Activated CD8-positive, alpha-beta T cell treated with anti-CD3 and anti-CD28 coated beads, Interleukin-2, amount 10 ng/mL, durations not matched to agents 7 days and 5 days (primary cell): ENCODE measurements at regions not wholly inside any gene's neighbourhood (a gene's known extent, or its start where the extent isn't known, plus 50 kb on each side); places are given as distances from the start of the nearest gene placed in this dataset.

ENCODE experiments used
- ATAC-seq: fragments of 150-1000 bp; cut with Tn5 transposase; one replicate; pipeline ENCODE4 v1.10.0; 2021; ENCODE audit warnings: moderate library complexity
- CTCF ChIA-PET: fragments of 350-600 bp; sonication (Branson Sonifier 250); formaldehyde crosslinking; loops from one replicate; lab custom pipeline; 2021; ENCODE audit warnings: antibody characterized with exemption; lab: Charles Lee
- POLR2A ChIA-PET: fragments of 350-600 bp; sonication (Branson Sonifier 250); formaldehyde crosslinking; loops from one replicate; lab custom pipeline; 2021; ENCODE audit warnings: antibody characterized with exemption; lab: Charles Lee
- DNase-seq: peaks from one replicate; pipeline ENCODE4 v3.0.0-alpha.2; 2020
- H3K27ac Mint-ChIP-seq: one replicate; pipeline ENCODE4 v1.8.0; 2021; ENCODE audit warnings: mild to moderate bottlenecking, mixed read lengths
- H3K27me3 Mint-ChIP-seq: one replicate; pipeline ENCODE4 v1.8.0; 2021; ENCODE audit warnings: low read depth, mixed read lengths
- H3K36me3 Mint-ChIP-seq: one replicate; pipeline ENCODE4 v1.8.0; 2021; ENCODE audit warnings: low read depth, mixed read lengths
- H3K4me1 Mint-ChIP-seq: one replicate; pipeline ENCODE4 v1.8.0; 2021; ENCODE audit warnings: low read depth, mixed read lengths
- H3K4me3 Mint-ChIP-seq: one replicate; pipeline ENCODE4 v1.8.0; 2021; ENCODE audit warnings: mild to moderate bottlenecking, mixed read lengths
- H3K9me3 Mint-ChIP-seq: one replicate; pipeline ENCODE4 v1.8.0; 2022; ENCODE audit warnings: mixed read lengths; ENCODE audit not compliant: insufficient read depth

DNA sequence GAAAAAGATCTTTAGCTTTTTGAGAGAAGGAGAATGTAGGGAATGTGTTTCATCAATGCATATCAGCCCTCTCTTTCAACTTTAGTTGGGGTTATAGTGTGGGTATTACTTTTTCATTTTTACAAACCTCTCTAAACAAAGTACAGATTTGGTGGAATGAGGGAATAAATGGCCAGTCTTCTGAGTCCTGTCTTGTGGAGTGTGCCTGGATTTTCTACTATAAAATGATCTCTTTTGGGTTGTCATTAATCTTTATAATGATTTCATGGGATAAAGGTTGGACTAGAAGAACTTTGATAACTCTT, 209.3 kb downstream of the RNF144B start:
- ATAC-seq, result no peak
- Mint-ChIP-seq H3K4me3 (no peak overlapping the region), H3K27me3 (peaks cover 1% of the 10 kb centered on the region), H3K36me3 (no peaks in the 10 kb centered on the region), H3K9me3 (no peaks in the 10 kb centered on the region), H3K4me1 (no peaks in the 10 kb centered on the region), H3K27ac (no peak overlapping the region)
- CTCF ChIA-PET, result interaction anchor here (1.1 to 1.9 kb wide), 3 partner anchors 10 to 77 kb away, joined by 3 to 10 read pairs (median 4); no protein-coding TSS in a partner anchor
- no peak for DNase-seq
- POLR2A ChIA-PET, result no interaction called here

DNA sequence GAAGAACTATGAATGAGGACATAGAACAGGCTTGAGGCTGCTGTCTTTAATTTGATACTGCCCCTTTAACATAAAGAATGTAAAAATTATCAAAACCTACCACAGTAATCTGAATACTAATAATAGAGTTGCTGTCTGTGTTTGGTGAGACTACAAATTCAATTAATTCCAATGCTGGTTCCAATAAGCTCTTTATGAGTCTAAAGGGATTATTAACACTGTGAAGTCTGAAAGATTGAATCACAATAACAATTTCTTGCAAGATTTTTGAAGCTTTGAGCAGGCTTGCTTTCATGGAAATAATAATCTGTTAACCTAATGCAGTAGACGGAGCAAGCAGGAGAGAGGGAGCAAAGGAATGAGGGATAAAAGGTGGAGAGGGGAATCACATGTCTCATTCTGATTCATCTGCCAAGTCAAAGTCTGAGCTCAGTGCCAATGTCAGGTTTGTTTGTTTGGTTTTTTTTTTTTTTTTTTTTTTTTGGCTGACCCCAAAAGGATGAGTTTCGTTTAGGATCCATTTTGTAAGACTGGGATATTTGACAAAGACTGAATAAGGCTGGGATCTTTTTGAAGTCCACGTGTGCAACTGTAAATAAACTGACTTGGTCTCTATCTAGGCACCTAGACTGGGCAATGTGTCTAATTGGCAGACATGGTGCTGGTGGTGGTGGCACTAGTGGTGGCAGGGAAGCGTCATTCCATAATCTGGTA, 211.6 kb downstream of the RNF144B start:
- Mint-ChIP-seq H3K36me3 (no peaks in the 10 kb centered on the region), H3K27me3 (peaks cover 1% of the 10 kb centered on the region), H3K4me1 (no peaks in the 10 kb centered on the region), H3K9me3 (no peaks in the 10 kb centered on the region), H3K4me3 (no peak overlapping the region), H3K27ac (no peak overlapping the region)
- no peak for ATAC-seq
- POLR2A ChIA-PET, result no interaction called here
- CTCF ChIA-PET, result no interaction called here
- no peak for DNase-seq

DNA sequence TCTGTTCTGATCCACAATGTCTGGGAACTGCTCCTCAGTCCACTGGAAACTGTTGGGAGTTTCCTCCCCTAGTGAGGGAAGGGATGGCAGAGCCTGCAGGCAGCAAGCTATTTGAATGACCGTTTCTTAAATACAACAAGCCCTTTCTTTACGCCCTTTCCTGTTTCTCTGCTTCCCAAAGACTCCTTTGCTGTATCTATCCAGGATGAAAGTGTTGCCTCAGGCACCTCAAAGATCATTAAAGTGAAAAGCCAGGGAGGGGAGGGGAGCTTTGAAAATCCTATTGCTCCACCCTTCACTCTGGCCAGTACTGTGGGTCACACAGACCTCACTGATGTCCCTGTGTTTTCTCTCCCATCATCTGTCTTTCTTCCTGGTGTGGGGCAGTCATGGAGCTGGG, 213.1 kb downstream of the RNF144B start:
- H3K4me3 Mint-ChIP-seq, result no peak overlapping the region
- no peak overlapping the region for H3K27ac Mint-ChIP-seq
- CTCF ChIA-PET, result no interaction called here
- no peaks in the 10 kb centered on the region for H3K4me1 Mint-ChIP-seq
- POLR2A ChIA-PET, result no interaction called here
- peaks cover 1% of the 10 kb centered on the region for H3K27me3 Mint-ChIP-seq
- H3K36me3 Mint-ChIP-seq, result no peaks in the 10 kb centered on the region
- DNase-seq (no peak), ATAC-seq (no peak)
- no peaks in the 10 kb centered on the region for H3K9me3 Mint-ChIP-seq

DNA sequence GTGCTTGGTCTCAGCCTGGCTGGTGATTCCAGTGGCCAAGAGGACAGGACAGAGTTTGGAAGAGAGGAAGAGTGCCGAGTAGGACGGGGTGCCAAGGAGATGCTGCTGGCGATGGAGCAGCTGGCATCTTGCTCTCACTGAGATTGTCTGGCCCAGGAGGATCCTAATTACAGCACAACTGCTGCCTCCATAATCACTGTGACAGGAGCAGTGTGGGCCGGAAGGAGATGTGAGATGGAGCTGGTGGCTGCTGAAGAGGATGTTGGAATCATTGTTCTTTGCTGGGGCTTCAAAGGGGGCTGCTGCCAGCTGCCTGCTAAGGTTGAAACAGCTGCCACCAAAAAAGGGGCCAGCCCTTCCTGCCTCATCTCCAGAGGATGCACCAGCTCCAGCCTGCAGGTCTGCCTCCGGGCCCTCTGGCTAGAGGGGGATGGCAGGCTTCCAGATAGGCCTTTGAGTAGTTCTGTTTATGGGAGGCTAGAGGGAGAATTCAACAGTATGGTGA, 214.4 kb downstream of the RNF144B start:
- ChIA-PET CTCF (no interaction called here), POLR2A (no interaction called here)
- H3K36me3 Mint-ChIP-seq, result no peaks in the 10 kb centered on the region
- ATAC-seq, result no peak
- DNase-seq, result no peak
- no peak overlapping the region for H3K27ac Mint-ChIP-seq
- H3K4me3 Mint-ChIP-seq, result no peak overlapping the region
- H3K4me1 Mint-ChIP-seq, result no peaks in the 10 kb centered on the region
- no peaks in the 10 kb centered on the region for H3K27me3 Mint-ChIP-seq
- H3K9me3 Mint-ChIP-seq, result no peaks in the 10 kb centered on the region

DNA sequence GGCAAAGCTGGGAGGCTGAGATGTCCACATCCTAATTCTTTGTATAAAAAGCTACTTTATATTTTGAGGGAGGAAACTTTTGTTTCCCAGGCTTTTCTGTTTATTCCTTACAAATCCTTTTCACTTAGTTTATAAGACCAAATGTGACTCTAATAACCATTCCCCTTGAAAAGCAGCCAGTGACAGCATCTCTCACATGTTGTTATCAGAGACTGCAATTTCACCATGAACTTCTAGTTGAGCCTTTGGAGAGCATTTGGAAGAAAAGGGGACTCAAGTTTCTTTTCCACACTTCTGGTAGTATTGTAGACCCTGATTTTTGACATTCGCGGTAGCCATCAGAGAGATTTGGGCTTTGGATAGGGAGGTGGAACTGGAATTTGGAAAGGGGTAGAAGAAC, 215.8 kb downstream of the RNF144B start:
- Mint-ChIP-seq H3K27me3 (no peaks in the 10 kb centered on the region), H3K9me3 (no peaks in the 10 kb centered on the region), H3K27ac (no peak overlapping the region), H3K36me3 (no peaks in the 10 kb centered on the region), H3K4me3 (no peak overlapping the region), H3K4me1 (no peaks in the 10 kb centered on the region)
- no peak for DNase-seq
- ATAC-seq, result no peak
- CTCF ChIA-PET, result no interaction called here
- POLR2A ChIA-PET, result no interaction called here

DNA sequence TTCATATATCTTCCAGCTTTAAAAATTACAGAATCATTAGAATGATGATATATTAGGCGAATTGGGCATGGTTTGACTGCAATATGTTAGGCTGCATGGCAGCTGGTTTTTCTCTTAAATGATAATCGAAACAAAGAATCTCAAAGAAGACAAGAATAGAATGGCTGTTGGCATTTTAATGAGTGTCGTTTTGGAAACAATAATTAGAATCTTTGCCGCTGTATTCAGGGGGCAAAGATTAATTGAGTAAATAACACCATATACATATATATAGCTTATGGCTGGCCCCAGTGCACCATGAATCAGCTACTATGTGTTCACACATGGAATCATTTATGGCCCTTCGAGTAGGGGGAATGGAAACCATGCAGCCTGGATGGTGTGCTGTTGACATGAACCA, 216.2 kb downstream of the RNF144B start:
- ChIA-PET CTCF (no interaction called here), POLR2A (no interaction called here)
- ATAC-seq (no peak), DNase-seq (no peak)
- Mint-ChIP-seq H3K9me3 (no peaks in the 10 kb centered on the region), H3K27ac (no peak overlapping the region), H3K4me3 (no peak overlapping the region), H3K36me3 (no peaks in the 10 kb centered on the region), H3K27me3 (no peaks in the 10 kb centered on the region), H3K4me1 (no peaks in the 10 kb centered on the region)

DNA sequence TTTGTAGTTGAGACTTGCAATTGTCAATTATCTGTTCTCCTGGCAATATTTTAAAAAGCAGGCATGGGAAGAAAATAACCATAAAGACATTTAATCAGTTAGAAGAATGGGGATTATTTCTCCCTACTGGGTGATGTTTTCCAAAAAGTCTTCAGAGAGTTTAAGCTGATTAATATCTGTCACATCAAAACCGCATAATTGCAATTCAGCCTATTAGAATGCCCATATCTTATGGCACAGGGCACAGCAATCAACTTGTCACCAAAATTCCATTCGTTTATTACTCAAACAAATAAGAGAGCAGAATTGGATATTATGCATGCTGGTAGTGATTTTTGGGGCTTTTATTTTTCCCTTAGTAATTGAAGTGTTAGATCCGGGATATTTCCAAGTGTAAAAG, 218.7 kb downstream of the RNF144B start:
- Mint-ChIP-seq H3K4me1 (no peaks in the 10 kb centered on the region), H3K27me3 (no peaks in the 10 kb centered on the region)

DNA sequence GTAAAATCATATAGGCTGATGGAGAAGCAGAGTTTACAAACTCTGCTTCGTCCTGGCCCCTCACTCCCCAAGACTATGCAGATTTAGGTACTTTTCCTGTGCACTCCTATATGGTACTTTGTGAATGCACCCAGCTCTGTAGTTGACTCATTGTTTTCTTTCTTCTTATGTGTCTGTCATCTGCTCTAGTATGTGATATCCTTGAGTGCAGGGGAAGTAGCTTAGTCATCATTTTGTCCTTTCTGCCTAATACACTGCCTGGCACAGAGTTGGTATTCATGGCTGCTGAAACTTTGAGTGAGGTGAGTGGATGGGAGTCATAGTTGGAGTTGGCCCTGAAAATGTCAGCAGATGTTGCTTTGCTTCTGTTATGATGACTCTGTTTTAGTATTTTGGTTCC, 222.6 kb downstream of the RNF144B start:
- no peaks in the 10 kb centered on the region for H3K4me1 Mint-ChIP-seq
- H3K9me3 Mint-ChIP-seq, result no peaks in the 10 kb centered on the region
- no peak for DNase-seq
- no peak overlapping the region for H3K4me3 Mint-ChIP-seq
- no peak for ATAC-seq
- ChIA-PET POLR2A (no interaction called here), CTCF (no interaction called here)
- no peaks in the 10 kb centered on the region for H3K27me3 Mint-ChIP-seq
- H3K36me3 Mint-ChIP-seq, result no peaks in the 10 kb centered on the region
- no peak overlapping the region for H3K27ac Mint-ChIP-seq

More for the DNA sequence above, 218.7 kb downstream of the RNF144B start:
- no peak overlapping the region for H3K27ac Mint-ChIP-seq
- CTCF ChIA-PET, result interaction anchor here (2.0 kb wide), 1 partner anchor 10 kb away, joined by 10 read pairs; no protein-coding TSS in a partner anchor
- ATAC-seq (no peak), DNase-seq (no peak)
- H3K4me3 Mint-ChIP-seq, result no peak overlapping the region
- H3K9me3 Mint-ChIP-seq, result no peaks in the 10 kb centered on the region
- no peaks in the 10 kb centered on the region for H3K36me3 Mint-ChIP-seq
- POLR2A ChIA-PET, result no interaction called here

DNA sequence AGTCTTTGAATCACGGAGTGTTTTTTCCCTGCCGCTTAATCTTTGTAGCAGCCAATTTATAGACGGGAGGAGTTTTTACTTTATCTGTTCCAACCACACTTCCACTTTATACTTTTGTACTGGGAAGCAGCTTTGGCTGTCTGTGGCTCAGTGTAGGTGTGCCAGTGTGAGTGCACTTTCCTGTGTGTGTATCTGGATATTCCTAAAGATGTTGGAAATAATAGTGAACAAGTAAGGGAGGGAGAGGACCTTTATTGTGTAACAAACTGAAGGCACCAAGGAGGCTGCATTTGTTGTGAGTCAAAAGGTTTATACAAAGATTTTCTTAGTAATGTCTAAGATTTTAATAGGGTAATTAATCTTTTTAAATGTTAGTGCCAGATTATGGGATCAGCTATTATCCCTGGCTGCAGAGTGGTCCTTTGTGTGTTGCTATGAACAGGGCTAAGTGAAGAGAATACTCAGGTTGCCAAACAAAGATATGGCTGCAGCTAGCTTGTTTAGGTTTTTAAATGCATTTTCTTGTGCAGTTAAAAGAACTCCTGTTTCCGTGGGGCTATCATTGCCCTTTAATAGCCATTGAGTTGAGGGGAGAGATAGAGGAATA, 226.3 kb downstream of the RNF144B start:
- no peaks in the 10 kb centered on the region for H3K27me3 Mint-ChIP-seq
- H3K4me1 Mint-ChIP-seq, result no peaks in the 10 kb centered on the region
- ATAC-seq, result no peak
- no peak overlapping the region for H3K4me3 Mint-ChIP-seq
- ChIA-PET CTCF (no interaction called here), POLR2A (interaction anchor here (0.6 kb wide), 1 partner anchor 1046 kb away, joined by 3 read pairs; no protein-coding TSS in a partner anchor)
- H3K36me3 Mint-ChIP-seq, result no peaks in the 10 kb centered on the region
- no peak for DNase-seq
- no peaks in the 10 kb centered on the region for H3K9me3 Mint-ChIP-seq
- no peak overlapping the region for H3K27ac Mint-ChIP-seq

DNA sequence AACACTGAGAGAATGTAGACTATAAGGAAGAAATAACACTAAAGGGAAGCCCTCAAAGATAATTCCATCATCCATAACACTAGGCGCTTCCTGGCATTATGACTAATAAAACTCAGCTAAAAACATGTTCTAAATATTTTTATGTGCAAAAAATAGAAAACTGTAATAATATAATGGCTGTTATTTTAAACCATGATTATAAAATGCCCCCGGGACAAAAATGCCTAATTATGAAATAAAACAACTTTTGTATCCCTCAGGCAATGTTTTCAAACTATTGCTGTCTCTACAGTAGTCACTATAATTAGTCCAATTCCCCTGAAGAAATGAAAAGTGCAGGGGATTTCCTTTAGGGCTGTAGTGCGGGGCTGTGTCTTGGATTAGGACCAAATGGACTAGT, 242.4 kb downstream of the RNF144B start:
- Mint-ChIP-seq H3K9me3 (no peaks in the 10 kb centered on the region), H3K27ac (no peak overlapping the region), H3K27me3 (no peaks in the 10 kb centered on the region), H3K36me3 (no peaks in the 10 kb centered on the region), H3K4me1 (no peaks in the 10 kb centered on the region), H3K4me3 (no peak overlapping the region)
- ChIA-PET POLR2A (no interaction called here), CTCF (no interaction called here)
- ATAC-seq (no peak), DNase-seq (no peak)

DNA sequence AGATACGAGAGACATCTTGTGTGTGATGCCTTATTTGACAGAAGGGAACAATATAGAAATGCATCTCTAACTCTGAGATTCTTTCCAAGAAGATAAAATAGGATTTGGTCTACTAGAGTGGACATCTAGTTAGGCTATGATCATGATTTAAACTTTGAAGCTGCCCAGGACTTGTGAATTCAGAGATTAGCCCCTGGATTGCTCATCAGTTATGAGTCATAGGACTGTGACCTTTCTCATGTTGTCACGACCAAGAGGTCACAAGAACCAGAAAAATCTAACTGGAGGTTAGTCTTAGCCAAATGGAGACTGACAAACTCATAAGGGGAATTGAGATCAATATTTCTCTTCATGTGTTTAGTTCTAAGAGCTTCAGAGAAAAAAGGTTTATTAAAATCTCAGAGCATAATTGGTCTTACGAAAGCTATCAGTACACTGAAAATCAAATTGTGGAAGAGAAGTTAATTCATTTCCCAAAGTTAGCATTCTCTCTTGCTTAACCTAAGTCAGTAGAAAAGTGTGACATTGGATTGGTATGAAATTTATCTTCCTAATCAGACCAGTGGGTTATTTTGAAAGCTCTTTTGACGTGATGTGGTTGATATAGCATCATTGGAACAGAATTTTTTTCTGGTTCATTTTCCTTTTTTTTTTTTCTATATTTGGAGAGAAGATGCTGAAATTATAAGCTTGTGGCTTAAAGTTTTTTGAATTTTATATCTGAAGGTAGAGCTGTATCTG, 245.7 kb downstream of the RNF144B start:
- Mint-ChIP-seq H3K36me3 (no peaks in the 10 kb centered on the region), H3K4me1 (no peaks in the 10 kb centered on the region), H3K9me3 (no peaks in the 10 kb centered on the region), H3K27ac (no peak overlapping the region), H3K4me3 (no peak overlapping the region), H3K27me3 (no peaks in the 10 kb centered on the region)
- CTCF ChIA-PET, result no interaction called here
- DNase-seq (no peak), ATAC-seq (no peak)
- POLR2A ChIA-PET, result no interaction called here

DNA sequence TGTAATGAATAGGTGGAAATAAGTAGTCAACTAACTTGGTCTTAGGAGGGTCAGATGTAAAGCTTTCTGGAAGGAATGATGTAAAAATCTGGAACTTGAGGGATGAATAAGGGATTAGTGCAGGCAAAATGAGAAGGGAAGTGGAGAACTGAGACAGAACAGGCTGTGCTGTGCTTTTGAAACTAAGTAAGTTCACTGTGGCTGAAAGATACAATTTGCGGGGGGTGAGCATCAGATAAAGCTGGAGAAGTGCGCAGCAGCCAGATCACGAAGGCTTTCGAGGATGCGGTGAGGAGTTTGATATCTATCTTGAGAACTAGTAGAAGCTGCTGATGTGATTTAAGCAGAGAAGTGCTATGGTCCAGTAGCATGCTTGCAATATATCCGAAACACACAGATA, 247.8 kb downstream of the RNF144B start:
- ATAC-seq (no peak), DNase-seq (no peak)
- Mint-ChIP-seq H3K9me3 (no peaks in the 10 kb centered on the region), H3K36me3 (no peaks in the 10 kb centered on the region), H3K4me3 (no peak overlapping the region), H3K27ac (no peak overlapping the region), H3K27me3 (no peaks in the 10 kb centered on the region), H3K4me1 (no peaks in the 10 kb centered on the region)
- POLR2A ChIA-PET, result no interaction called here
- CTCF ChIA-PET, result no interaction called here
